ENCODE measurements at regions not wholly inside any gene's neighbourhood (a gene's known extent, or its start where the extent isn't known, plus 50 kb on each side); places are given as distances from the start of the nearest gene placed in this dataset.

DNA sequence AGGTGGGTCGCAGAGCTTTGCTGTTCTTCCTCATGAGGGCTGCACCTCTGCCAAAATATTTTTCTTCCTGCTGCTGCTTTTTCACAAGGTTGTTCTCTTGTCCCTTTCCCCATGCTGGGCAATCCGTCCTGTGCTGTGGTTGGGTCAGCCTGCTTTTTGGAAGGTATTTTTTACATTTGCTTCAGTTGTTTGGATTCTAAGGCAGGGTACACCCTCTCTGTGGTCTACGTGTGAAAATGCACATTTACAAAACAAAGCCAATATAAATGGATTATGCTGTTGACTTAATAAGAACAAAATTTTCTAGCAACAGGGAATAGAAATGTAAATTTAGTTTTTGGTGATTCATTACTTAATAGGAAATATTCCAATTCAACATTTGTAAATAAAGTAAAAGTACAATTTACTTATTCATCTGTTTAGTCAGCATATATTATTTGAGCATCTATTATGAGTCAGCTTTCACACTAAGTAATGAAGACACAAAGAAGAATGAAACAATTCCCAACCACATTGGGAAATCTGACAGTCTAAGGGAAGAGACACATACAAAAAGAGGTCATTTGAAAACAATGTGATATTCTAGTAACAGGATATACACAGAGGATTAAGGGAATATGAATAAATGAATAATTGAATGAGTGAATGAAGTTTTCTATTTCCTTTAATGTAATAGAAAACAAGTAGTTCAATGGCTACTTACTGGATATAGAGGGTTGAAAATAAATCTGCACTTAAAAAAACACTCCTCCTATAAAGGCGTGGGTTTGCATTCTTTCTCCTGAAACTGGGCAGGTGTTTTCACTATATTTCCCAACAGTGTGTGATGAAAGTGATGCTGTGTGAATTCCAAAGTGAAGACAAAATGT is 94.6 kb upstream of the PRICKLE1 start:
- Histone ChIP-seq H3K36me3 (no peaks in the 10 kb centered on the region), H3K9me3 (no peaks in the 10 kb centered on the region), H3K4me1 (no peaks in the 10 kb centered on the region), H3K9ac (ENCODE audit: low read depth in 2 of 2, low read length in 2 of 2) (no peak overlapping the region), H3K27me3 (no peaks in the 10 kb centered on the region), H3K4me3 (no peak overlapping the region), H3K27ac (no peak overlapping the region)
- TF ChIP-seq, protein P1, sequence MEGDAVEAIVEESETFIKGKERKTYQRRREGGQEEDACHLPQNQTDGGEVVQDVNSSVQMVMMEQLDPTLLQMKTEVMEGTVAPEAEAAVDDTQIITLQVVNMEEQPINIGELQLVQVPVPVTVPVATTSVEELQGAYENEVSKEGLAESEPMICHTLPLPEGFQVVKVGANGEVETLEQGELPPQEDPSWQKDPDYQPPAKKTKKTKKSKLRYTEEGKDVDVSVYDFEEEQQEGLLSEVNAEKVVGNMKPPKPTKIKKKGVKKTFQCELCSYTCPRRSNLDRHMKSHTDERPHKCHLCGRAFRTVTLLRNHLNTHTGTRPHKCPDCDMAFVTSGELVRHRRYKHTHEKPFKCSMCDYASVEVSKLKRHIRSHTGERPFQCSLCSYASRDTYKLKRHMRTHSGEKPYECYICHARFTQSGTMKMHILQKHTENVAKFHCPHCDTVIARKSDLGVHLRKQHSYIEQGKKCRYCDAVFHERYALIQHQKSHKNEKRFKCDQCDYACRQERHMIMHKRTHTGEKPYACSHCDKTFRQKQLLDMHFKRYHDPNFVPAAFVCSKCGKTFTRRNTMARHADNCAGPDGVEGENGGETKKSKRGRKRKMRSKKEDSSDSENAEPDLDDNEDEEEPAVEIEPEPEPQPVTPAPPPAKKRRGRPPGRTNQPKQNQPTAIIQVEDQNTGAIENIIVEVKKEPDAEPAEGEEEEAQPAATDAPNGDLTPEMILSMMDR (IDR thresholded peaks at IDR 0.05) = no peak
- intact Hi-C loops (cut with DNase I) = no loop called here
- DNase-seq = no peak

DNA sequence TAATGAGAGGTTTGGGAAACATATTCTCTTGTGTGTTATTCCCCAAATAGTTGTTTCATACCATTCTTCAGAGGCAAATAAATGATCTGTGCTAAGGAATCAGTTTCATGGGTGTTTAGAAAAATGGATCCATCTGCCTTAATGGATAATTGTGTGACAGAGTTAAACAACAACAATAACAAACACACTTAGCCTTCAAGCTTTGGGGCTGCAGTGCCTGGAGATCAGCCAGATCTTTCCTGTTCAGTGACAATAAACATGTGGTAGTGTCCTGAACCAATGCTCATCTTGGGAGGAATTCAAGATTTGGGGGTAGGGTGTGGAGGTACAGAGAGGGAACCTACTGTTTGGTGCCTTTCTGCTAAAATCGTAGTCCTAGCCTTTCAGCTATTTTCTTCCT is 93.7 kb upstream of the PRICKLE1 start:
- no peaks in the 10 kb centered on the region for H3K9me3 ChIP-seq
- TF ChIP-seq, protein P1 (IDR thresholded peaks at IDR 0.05) = no peak
- intact Hi-C loops (cut with DNase I) = no loop called here
- H3K36me3 ChIP-seq = no peaks in the 10 kb centered on the region
- H3K27ac ChIP-seq = no peak overlapping the region
- H3K27me3 ChIP-seq = no peaks in the 10 kb centered on the region
- no peak for DNase-seq
- no peak overlapping the region for H3K4me3 ChIP-seq
- no peak overlapping the region for H3K9ac ChIP-seq (ENCODE audit: low read depth in 2 of 2, low read length in 2 of 2)
- no peaks in the 10 kb centered on the region for H3K4me1 ChIP-seq

DNA sequence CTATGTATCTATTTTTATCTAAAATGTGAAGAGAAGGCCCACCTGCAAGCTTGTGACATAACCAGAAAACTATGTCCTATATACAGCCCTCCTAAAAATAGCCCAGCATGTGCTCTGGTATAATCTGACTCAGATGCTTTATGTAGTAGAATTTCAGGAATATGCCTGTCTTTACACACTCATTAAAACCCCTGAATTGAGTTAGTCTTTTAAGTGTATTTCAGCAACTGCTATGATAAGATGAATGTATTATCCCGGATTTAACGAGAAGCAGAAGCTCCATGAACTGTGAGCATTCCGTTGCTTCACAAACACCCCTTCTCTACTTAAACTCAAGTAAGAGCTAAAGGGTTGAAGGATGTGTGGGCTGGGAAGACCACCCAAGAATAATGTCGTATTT is 89.9 kb upstream of the PRICKLE1 start:
- Histone ChIP-seq H3K4me3 (no peak overlapping the region), H3K4me1 (no peaks in the 10 kb centered on the region), H3K9ac (ENCODE audit: low read depth in 2 of 2, low read length in 2 of 2) (no peak overlapping the region), H3K36me3 (no peaks in the 10 kb centered on the region), H3K27ac (no peak overlapping the region), H3K9me3 (no peaks in the 10 kb centered on the region), H3K27me3 (no peaks in the 10 kb centered on the region)
- no peak for DNase-seq
- intact Hi-C loops (cut with DNase I) = no loop called here
- TF ChIP-seq, protein P1 (IDR thresholded peaks at IDR 0.05) = no peak

DNA sequence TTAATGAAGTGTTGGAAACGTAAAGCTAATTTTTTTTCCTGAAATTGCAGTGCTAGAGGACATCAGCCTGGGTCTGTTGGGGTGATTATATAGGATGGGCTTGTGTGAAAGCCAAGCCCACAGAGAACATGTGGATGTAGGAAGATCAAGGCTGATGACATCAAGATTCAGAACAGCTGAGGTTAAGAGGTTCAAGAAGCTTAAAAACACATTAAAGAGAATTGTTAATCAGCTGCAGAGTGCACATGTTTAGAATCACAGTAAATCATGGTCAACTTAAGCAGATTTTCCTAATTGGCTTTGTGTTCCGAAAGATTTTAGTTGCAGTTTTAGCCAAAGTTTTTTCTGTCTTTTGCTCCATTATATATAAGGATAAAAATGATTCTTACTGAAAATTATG is 87.9 kb upstream of the PRICKLE1 start:
- H3K9ac ChIP-seq (ENCODE audit: low read depth in 2 of 2, low read length in 2 of 2) = no peak overlapping the region
- H3K4me1 ChIP-seq = no peaks in the 10 kb centered on the region
- H3K27ac ChIP-seq = no peak overlapping the region
- H3K9me3 ChIP-seq = no peaks in the 10 kb centered on the region
- intact Hi-C loops (cut with DNase I) = no loop called here
- TF ChIP-seq, protein P1 (IDR thresholded peaks at IDR 0.05) = no peak
- no peak for DNase-seq
- no peak overlapping the region for H3K4me3 ChIP-seq
- no peaks in the 10 kb centered on the region for H3K36me3 ChIP-seq
- no peaks in the 10 kb centered on the region for H3K27me3 ChIP-seq

DNA sequence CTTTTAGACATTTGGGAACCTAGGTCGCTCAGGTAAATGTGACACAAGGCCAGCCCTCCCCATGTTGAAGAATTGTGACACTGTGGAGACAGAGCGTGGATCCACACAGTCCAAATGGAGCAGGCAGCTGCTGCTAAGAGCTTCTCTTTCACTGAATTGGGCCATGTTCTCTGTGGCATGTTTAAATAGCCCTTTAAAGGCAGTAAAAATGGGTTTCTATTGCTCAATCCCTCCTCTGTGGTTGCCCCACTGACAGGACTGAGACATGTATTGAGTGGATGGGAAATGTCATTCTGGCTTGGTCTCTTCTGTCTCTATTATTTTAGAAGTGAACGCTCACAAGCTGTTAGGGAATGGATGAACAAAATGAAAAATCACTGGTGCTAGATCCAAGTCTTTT is 84.0 kb upstream of the PRICKLE1 start:
- Histone ChIP-seq H3K27ac (no peak overlapping the region), H3K27me3 (no peaks in the 10 kb centered on the region), H3K36me3 (no peaks in the 10 kb centered on the region), H3K4me3 (no peak overlapping the region), H3K9me3 (no peaks in the 10 kb centered on the region), H3K9ac (ENCODE audit: low read depth in 2 of 2, low read length in 2 of 2) (no peak overlapping the region), H3K4me1 (no peaks in the 10 kb centered on the region)
- TF ChIP-seq, protein P1 (IDR thresholded peaks at IDR 0.05) = no peak
- intact Hi-C loops (cut with DNase I) = no loop called here
- DNase-seq = no peak
